H1 (cell line): ENCODE measurements at regions not wholly inside any gene's neighbourhood (a gene's known extent, or its start where the extent isn't known, plus 50 kb on each side); places are given as distances from the start of the nearest gene placed in this dataset.

Experiments used
- EP300 ChIP-seq, 2 experiments: IDR thresholded peaks; 1 replicate in 1 of 2; 2 replicates in 1 of 2; pipeline ENCODE4 v1.6.1; 2011 to 2012; ENCODE audit warnings: low read depth in 2 of 2, low read length in 2 of 2, mild to moderate bottlenecking in 2 of 2, borderline replicate concordance in 1 of 2, inconsistent platforms in 1 of 2, moderate library complexity in 1 of 2

- TF ChIP-seq EP300 (IDR thresholded peaks at IDR 0.05; ENCODE audit: borderline replicate concordance in 1 of 2, low read depth in 2 of 2, low read length in 2 of 2): no peak
These were observed 410.2 kb upstream of the CFAP20DC start (continued) for GRCh38 chr3:59460068-59460467.
